ENCODE measurements at regions not wholly inside any gene's neighbourhood (a gene's known extent, or its start where the extent isn't known, plus 50 kb on each side); places are given as distances from the start of the nearest gene placed in this dataset.

GRCh38 chr2:226447338-226448300 is 352.0 kb downstream of the IRS1 start:
- Mint-ChIP-seq H3K9me3 (peaks cover 5% of the 10 kb centered on the region), H3K4me1 (no peaks in the 10 kb centered on the region), H3K36me3 (peaks cover 6% of the 10 kb centered on the region), H3K4me3 (no peak overlapping the region), H3K27me3 (no peaks in the 10 kb centered on the region), H3K27ac (no peak overlapping the region)
- ATAC-seq = no peak

DNA sequence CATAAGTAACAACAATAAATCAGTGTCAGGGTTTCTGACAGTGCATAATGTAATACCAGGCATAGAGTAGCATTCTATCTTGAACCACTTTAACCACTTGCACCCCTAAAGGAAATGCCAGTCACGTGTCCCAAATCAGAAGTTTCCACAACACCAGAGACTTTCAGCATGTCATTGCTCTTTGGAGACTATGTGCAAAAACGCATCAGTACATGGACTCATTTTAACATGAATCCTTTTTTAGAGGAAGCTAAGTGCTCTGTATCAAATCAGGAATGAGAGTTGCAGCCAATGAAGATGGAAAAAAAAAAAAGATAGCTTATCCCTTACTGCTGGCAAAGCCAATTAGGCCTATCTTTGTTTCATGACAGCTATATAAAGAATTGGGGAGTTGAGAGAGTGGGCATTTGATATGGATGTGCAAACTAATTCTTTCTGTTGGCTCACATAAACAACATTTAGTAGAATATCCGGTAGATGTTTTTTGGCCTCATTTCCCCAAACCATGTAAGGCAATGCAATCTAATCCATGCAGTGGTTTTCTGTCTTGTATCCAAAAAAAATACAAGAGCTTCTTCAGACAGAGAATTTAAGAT is 353.1 kb downstream of the IRS1 start:
- no peaks in the 10 kb centered on the region for H3K36me3 Mint-ChIP-seq
- no peaks in the 10 kb centered on the region for H3K9me3 Mint-ChIP-seq
- ATAC-seq = no peak
- H3K27me3 Mint-ChIP-seq = no peaks in the 10 kb centered on the region
- no peak overlapping the region for H3K27ac Mint-ChIP-seq
- no peaks in the 10 kb centered on the region for H3K4me1 Mint-ChIP-seq
- H3K4me3 Mint-ChIP-seq = no peak overlapping the region

GRCh38 chr2:226445216-226445861 is 354.3 kb downstream of the IRS1 start:
- Mint-ChIP-seq H3K9me3 (no peaks in the 10 kb centered on the region), H3K36me3 (no peaks in the 10 kb centered on the region), H3K4me3 (no peak overlapping the region), H3K27me3 (no peaks in the 10 kb centered on the region), H3K4me1 (no peaks in the 10 kb centered on the region), H3K27ac (no peak overlapping the region)
- no peak for ATAC-seq

- peaks cover 11% of the 10 kb centered on the region for H3K27me3 Mint-ChIP-seq
- H3K27ac Mint-ChIP-seq = no peak overlapping the region
- no peak for ATAC-seq
- H3K4me1 Mint-ChIP-seq = no peaks in the 10 kb centered on the region
- H3K4me3 Mint-ChIP-seq = no peak overlapping the region
- no peaks in the 10 kb centered on the region for H3K9me3 Mint-ChIP-seq
- H3K36me3 Mint-ChIP-seq = no peaks in the 10 kb centered on the region
These were observed 356.5 kb downstream of the IRS1 start for GRCh38 chr2:226443112-226443511.

DNA sequence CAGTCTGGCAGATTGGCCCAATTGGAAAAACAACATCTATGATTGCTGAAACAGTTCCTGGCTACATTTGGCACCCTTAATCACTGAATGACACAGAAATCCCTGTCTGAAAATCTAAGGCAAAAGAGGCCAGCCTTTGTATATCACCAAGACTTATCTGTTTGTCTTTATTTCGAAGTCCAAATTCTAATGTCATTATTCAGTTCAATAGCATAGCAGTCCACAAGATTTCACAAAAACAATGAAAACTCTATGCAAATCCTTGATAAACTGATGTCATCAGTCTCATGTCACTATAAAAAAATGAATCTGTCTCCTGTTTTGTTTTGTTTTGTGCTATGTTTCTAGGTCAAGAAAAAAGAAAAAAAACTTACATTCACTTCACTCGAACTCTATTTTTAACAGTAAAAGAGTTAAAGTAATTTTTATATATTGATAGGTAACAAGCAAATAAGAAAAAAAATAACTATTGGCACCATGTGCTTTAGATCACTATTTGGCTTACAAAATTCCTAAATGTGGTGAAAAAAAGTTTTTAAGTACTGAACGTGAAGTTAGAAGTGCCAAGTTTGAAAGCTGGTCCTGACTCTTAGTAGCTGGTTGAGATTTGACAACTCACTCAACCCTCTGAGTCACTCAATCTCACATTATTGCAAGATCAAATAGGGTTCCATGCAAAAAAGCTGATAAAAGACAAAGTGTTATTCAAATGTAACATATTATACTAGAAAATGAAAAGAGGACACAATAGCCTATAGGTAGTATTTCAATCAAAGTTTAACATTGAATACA is 359.3 kb downstream of the IRS1 start:
- Mint-ChIP-seq H3K27me3 (peaks cover 25% of the 10 kb centered on the region), H3K4me3 (no peak overlapping the region), H3K9me3 (no peaks in the 10 kb centered on the region), H3K27ac (no peak overlapping the region), H3K4me1 (no peaks in the 10 kb centered on the region), H3K36me3 (no peaks in the 10 kb centered on the region)
- no peak for ATAC-seq

DNA sequence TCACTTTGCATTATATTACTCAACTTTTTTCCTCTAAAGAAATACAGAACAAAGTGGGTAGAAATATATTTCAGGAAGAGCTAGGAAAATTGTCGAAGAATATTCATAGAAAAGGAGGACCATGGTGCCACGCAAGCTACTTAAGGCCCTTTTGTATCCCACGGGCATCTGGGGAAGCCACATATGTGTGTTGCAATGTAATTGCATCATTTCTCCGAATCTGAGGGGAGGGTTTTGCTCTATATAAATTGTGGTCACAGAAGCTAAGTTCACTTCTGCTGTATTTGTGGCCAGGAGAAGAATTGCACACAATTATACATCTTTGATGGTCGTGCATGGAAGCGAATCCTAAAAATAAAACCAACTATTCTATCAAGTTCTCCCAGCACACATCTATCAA is 360.3 kb downstream of the IRS1 start:
- Mint-ChIP-seq H3K27ac (no peak overlapping the region), H3K27me3 (peaks cover 31% of the 10 kb centered on the region), H3K36me3 (no peaks in the 10 kb centered on the region), H3K9me3 (no peaks in the 10 kb centered on the region), H3K4me3 (no peak overlapping the region), H3K4me1 (no peaks in the 10 kb centered on the region)
- no peak for ATAC-seq

- no peaks in the 10 kb centered on the region for H3K4me1 Mint-ChIP-seq
- peaks cover 31% of the 10 kb centered on the region for H3K27me3 Mint-ChIP-seq
- H3K27ac Mint-ChIP-seq = no peak overlapping the region
- ATAC-seq = no peak
- H3K4me3 Mint-ChIP-seq = no peak overlapping the region
- no peaks in the 10 kb centered on the region for H3K36me3 Mint-ChIP-seq
- H3K9me3 Mint-ChIP-seq = no peaks in the 10 kb centered on the region
These were observed 364.5 kb downstream of the IRS1 start for GRCh38 chr2:226435146-226435545.

GRCh38 chr2:226434702-226435101 is 364.9 kb downstream of the IRS1 start:
- H3K27me3 Mint-ChIP-seq = peaks cover 31% of the 10 kb centered on the region
- no peak for ATAC-seq
- no peaks in the 10 kb centered on the region for H3K9me3 Mint-ChIP-seq
- H3K36me3 Mint-ChIP-seq = no peaks in the 10 kb centered on the region
- no peak overlapping the region for H3K27ac Mint-ChIP-seq
- no peak overlapping the region for H3K4me3 Mint-ChIP-seq
- no peaks in the 10 kb centered on the region for H3K4me1 Mint-ChIP-seq

DNA sequence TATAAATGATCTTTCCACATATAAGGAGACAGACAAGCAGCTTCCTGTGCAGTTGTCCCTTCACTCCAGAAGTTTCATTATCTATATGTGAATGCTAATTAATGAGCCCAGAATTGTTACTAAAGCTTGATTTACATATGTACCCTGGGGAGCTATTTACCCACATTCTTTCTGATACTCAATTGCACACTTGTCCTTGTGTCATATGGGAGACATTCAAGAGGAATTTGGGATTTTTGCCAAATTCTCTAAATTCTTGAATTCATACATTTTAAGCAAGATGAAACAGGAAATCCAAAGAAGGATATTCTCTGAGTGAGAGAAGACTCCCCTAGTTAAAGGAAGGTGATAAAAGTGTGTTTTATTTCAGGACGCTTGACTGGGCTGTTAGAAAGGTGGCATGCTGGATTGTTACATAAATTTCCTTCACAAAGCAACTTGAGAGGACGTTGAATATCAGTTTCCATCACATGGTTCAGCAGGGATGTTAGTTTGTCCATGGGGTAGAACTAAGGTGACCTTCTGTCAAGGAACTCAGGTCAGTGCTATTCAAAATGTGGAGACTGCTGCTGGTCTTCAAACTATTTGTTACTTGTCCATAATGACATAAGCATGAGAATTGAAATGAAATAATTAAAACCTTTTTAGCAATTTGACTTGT is 368.2 kb downstream of the IRS1 start:
- H3K4me1 Mint-ChIP-seq = no peaks in the 10 kb centered on the region
- no peaks in the 10 kb centered on the region for H3K36me3 Mint-ChIP-seq
- H3K27ac Mint-ChIP-seq = no peak overlapping the region
- peaks cover 5% of the 10 kb centered on the region for H3K27me3 Mint-ChIP-seq
- H3K4me3 Mint-ChIP-seq = no peak overlapping the region
- ATAC-seq = no peak
- H3K9me3 Mint-ChIP-seq = no peaks in the 10 kb centered on the region

DNA sequence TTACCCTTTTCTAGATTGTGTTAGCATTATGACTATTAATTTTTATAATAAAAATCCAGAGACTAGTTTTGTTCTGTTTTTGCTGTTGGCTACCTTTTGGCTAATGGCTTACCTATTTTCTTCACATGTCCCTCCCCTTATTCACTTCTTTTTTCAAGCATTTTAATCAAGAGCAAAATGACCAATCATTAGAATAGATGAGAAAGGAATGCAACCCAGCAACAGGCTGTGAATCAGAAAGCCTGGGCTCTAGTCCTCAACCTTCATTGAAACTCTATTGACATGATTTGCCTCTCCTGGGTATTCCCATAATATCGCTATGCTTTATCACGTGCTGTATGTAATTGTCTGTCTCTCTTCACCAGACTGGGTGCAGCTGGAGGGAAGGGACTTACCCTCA is 370.1 kb downstream of the IRS1 start:
- ATAC-seq = no peak
- Mint-ChIP-seq H3K27me3 (peaks cover 1% of the 10 kb centered on the region), H3K4me1 (no peaks in the 10 kb centered on the region), H3K36me3 (no peaks in the 10 kb centered on the region), H3K27ac (no peak overlapping the region), H3K9me3 (no peaks in the 10 kb centered on the region), H3K4me3 (no peak overlapping the region)

GRCh38 chr2:226427538-226428307 is 371.9 kb downstream of the IRS1 start:
- Mint-ChIP-seq H3K27ac (no peak overlapping the region), H3K36me3 (no peaks in the 10 kb centered on the region), H3K9me3 (no peaks in the 10 kb centered on the region), H3K4me3 (no peak overlapping the region), H3K4me1 (peaks cover 12% of the 10 kb centered on the region), H3K27me3 (no peaks in the 10 kb centered on the region)
- ATAC-seq = no peak

- Mint-ChIP-seq H3K4me1 (peaks cover 12% of the 10 kb centered on the region), H3K27me3 (no peaks in the 10 kb centered on the region), H3K36me3 (no peaks in the 10 kb centered on the region), H3K27ac (no peak overlapping the region), H3K9me3 (no peaks in the 10 kb centered on the region), H3K4me3 (no peak overlapping the region)
- ATAC-seq = no peak
These were observed 373.3 kb downstream of the IRS1 start for GRCh38 chr2:226426292-226426736.

GRCh38 chr2:226424971-226425370 is 374.6 kb downstream of the IRS1 start:
- Mint-ChIP-seq H3K9me3 (no peaks in the 10 kb centered on the region), H3K27ac (no peak overlapping the region), H3K4me3 (no peak overlapping the region), H3K4me1 (peaks cover 12% of the 10 kb centered on the region), H3K36me3 (no peaks in the 10 kb centered on the region), H3K27me3 (no peaks in the 10 kb centered on the region)
- no peak for ATAC-seq

DNA sequence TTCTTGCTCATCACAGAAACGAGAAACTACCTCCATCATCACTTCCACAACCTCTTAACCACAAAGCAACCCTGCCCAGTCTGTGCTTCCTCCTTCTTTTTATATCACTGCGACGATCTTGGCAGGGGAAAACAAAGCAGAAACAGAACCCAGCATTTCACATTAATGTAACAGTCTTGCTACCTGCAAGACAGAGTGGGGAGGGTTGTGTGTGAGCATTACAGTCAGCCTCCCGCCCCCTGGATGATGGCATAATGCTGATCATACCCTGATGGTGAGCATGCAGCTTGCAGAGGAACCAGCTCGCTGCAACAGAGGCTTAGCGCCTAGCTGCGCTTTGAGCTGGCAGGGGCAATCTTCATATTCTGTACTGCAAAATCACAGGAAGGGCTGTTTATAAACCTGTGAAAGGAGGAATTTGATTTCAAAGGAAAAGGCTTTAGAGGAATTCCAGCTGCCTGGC is 376.1 kb downstream of the IRS1 start:
- ATAC-seq = peak; percentile 91
- Mint-ChIP-seq H3K4me3 (peak overlapping the region; percentile 6), H3K27ac (no peak overlapping the region), H3K27me3 (no peaks in the 10 kb centered on the region), H3K9me3 (no peaks in the 10 kb centered on the region), H3K4me1 (peaks cover 12% of the 10 kb centered on the region), H3K36me3 (no peaks in the 10 kb centered on the region)
